Esophagus muscularis mucosa (tissue), 4 donors: ENCODE measurements at regions not wholly inside any gene's neighbourhood (a gene's known extent, or its start where the extent isn't known, plus 50 kb on each side); places are given as distances from the start of the nearest gene placed in this dataset.

Source experiments
- CTCF ChIP-seq, 3 experiments: fragments of 200-600 bp in 2 of 3; fragments of 450-650 bp in 1 of 3; sonication (generic) in 2 of 3; IDR thresholded peaks; one replicate each; pipeline ENCODE4 v1.5.1; 2017 to 2019; ENCODE audit warnings: antibody characterized with exemption in 3 of 3, mild to moderate bottlenecking in 2 of 3, moderate library complexity in 1 of 3
- EP300 ChIP-seq: sonication (generic); formaldehyde crosslinking; IDR thresholded peaks from one replicate; pipeline ENCODE4 v1.6.1; 2017; ENCODE audit warnings: antibody characterized with exemption
- POLR2A ChIP-seq: fragments of 450-650 bp; IDR thresholded peaks from one replicate; pipeline ENCODE4 v1.6.1; 2017; ENCODE audit warnings: antibody characterized with exemption, moderate library complexity, mild to moderate bottlenecking, low read depth
- POLR2AphosphoS5 ChIP-seq, 2 donors: sonication (generic); formaldehyde crosslinking; IDR thresholded peaks; one replicate each; pipeline ENCODE4 v1.6.1; 2017; ENCODE audit warnings: antibody characterized with exemption in 2 of 2

- TF ChIP-seq CTCF (IDR thresholded peaks at IDR 0.05), result no peak
- no peak for TF ChIP-seq POLR2A
- TF ChIP-seq EP300, result no peak
- no peak for TF ChIP-seq POLR2AphosphoS5 (IDR thresholded peaks at IDR 0.05)
Measured at GRCh38 chr9:79264511-79265355, 307.0 kb upstream of the TLE4 start.
